GM12892 (cell line): ENCODE measurements at regions not wholly inside any gene's neighbourhood (a gene's known extent, or its start where the extent isn't known, plus 50 kb on each side); places are given as distances from the start of the nearest gene placed in this dataset.

Experiments
- POLR2A ChIP-seq: IDR thresholded peaks from 2 replicates; pipeline ENCODE4 v1.6.1; 2011; ENCODE audit warnings: low read depth, low read length, control low read depth
- POLR2AphosphoS5 ChIP-seq: IDR thresholded peaks from 2 replicates; pipeline ENCODE4 v1.6.1; 2011; ENCODE audit warnings: low read depth, low read length, control low read depth
- TAF1 ChIP-seq: IDR thresholded peaks from 2 replicates; pipeline ENCODE4 v1.6.1; 2011; ENCODE audit warnings: low read depth, mild to moderate bottlenecking, control low read depth, low read length, borderline replicate concordance

- TF ChIP-seq POLR2A, result no peak
- TF ChIP-seq POLR2AphosphoS5, result no peak
- no peak for TF ChIP-seq TAF1
Observed at GRCh38 chr7:67847092-67847787, 850.6 kb downstream of the TYW1 start.
